PC-9 (cell line): ENCODE measurements at regions not wholly inside any gene's neighbourhood (a gene's known extent, or its start where the extent isn't known, plus 50 kb on each side); places are given as distances from the start of the nearest gene placed in this dataset.

Source experiments
- BruUV-seq: library from RNA; stranded (reverse); fragments of 400-500 nt; replicated peaks from 2 replicates; lab custom pipeline; 2021; lab: Mats Ljungman, UMichigan
- CTCF ChIA-PET: fragments of 300-600 bp; sonication (Branson Sonifier 250); formaldehyde crosslinking; loops from one replicate; lab custom pipeline; 2022; ENCODE audit warnings: antibody characterized with exemption; lab: Charles Lee
- POLR2A ChIA-PET: fragments of 300-600 bp; sonication (Branson Sonifier 250); formaldehyde crosslinking; loops from one replicate; lab custom pipeline; 2022; ENCODE audit warnings: antibody characterized with exemption; ENCODE audit not compliant: unreplicated experiment; lab: Charles Lee
- DNase-seq, 2 experiments: peaks; one replicate each; pipeline versions ENCODE4 v3.0.0 to v3.0.0-alpha.2; 2015 to 2022; ENCODE audit warnings: mixed read lengths in 1 of 2
- H2AFZ ChIP-seq: fragments of 200-600 bp; sonication (generic); 2 replicates; pipeline ENCODE4 v1.8.1; 2017; ENCODE audit warnings: antibody characterized with exemption
- H3F3A ChIP-seq: fragments of 200-600 bp; sonication (generic); 2 replicates; pipeline ENCODE4 v1.8.1; 2017; ENCODE audit warnings: antibody characterized with exemption, mild to moderate bottlenecking, low read depth; ENCODE audit not compliant: insufficient read depth
- H3K27ac ChIP-seq: fragments of 200-600 bp; sonication (generic); 2 replicates; pipeline ENCODE4 v1.6.1; 2016; ENCODE audit warnings: mixed run types
- H3K27me3 ChIP-seq: fragments of 200-600 bp; sonication (generic); 2 replicates; pipeline ENCODE4 v1.6.1; 2016; ENCODE audit warnings: low read depth, mixed run types; ENCODE audit not compliant: insufficient read depth
- H3K36me3 ChIP-seq: fragments of 200-600 bp; sonication (generic); 2 replicates; pipeline ENCODE4 v1.6.1; 2016; ENCODE audit warnings: low read depth, mixed run types
- H3K4me1 ChIP-seq: fragments of 200-600 bp; sonication (generic); replicated peaks from 2 replicates; pipeline ENCODE4 v1.6.1; 2016; ENCODE audit warnings: mixed run types; ENCODE audit not compliant: insufficient read depth
- H3K4me2 ChIP-seq: fragments of 200-600 bp; sonication (generic); 2 replicates; pipeline ENCODE4 v1.6.1; 2017; ENCODE audit warnings: mixed run types
- H3K4me3 ChIP-seq: fragments of 200-600 bp; sonication (generic); 2 replicates; pipeline ENCODE4 v1.6.1; 2016; ENCODE audit warnings: mixed run types
- H3K79me2 ChIP-seq: fragments of 200-600 bp; sonication (generic); 2 replicates; pipeline ENCODE4 v1.6.1; 2017; ENCODE audit warnings: low read depth, mixed run types
- H3K9me2 ChIP-seq: fragments of 200-600 bp; sonication (generic); 2 replicates; pipeline ENCODE4 v1.8.1; 2017; ENCODE audit warnings: mild to moderate bottlenecking; ENCODE audit not compliant: insufficient read depth
- H3K9me3 ChIP-seq: fragments of 200-600 bp; sonication (generic); 2 replicates; pipeline ENCODE4 v1.8.1; 2016; ENCODE audit warnings: low read depth; ENCODE audit not compliant: insufficient read depth
- H4K20me1 ChIP-seq: fragments of 200-600 bp; sonication (generic); 2 replicates; pipeline ENCODE4 v1.8.1; 2017; ENCODE audit not compliant: insufficient read depth
- EZH2 ChIP-seq: fragments of 200-600 bp; sonication (generic); IDR thresholded peaks from 2 replicates; pipeline ENCODE4 v1.8.0; 2017; ENCODE audit warnings: antibody characterized with exemption, low read depth
- intact Hi-C: fragments of 100-400 bp; cut with micrococcal nuclease; formaldehyde crosslinking; loops from one replicate; pipeline ENCODE4 v1.10.0; 2022; ENCODE audit not compliant: unreplicated experiment
- TF ChIP-seq, protein P1 (sequence below): fragments of 200-600 bp; sonication (generic); conservative IDR thresholded peaks from 2 replicates; pipeline ENCODE4 v1.6.1; 2017; ENCODE audit warnings: mixed run types, antibody characterized with exemption, mild to moderate bottlenecking, moderate library complexity

DNA sequence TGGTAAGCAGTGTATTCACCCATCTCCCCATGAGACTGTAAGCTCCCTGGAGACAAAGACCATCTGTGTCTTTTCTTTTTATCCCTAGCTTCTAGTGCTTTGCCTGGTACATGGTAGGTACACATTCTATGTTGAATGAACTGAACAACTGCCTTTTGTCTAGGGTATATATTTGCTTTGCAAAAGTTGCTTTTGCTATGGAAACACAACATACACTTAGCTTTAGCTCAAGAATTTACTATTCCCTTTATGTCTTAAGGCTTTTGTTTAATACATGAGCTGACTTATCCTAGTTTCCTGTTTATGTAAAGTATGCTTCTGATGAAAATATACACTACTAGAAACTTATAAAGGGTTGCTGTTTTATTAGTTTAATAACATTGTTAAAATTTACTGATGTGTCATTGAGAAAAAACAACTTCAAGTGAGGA, 198.2 kb downstream of the PRL start:
- CTCF ChIA-PET, result interaction anchor here (0.6 kb wide), 1 partner anchor 1381 kb away, joined by 3 read pairs; no protein-coding TSS in a partner anchor
- DNase-seq, result no peak
- intact Hi-C loops, result no loop called here
- Histone ChIP-seq H3K27ac (no peak overlapping the region), H3K27me3 (no peaks in the 10 kb centered on the region), H3K9me3 (0 out of 2 replicates have a peak, but pooled peaks cover 4% of the 10 kb centered on the region), H3K79me2 (no peaks in the 10 kb centered on the region), H3F3A (no peaks in the 10 kb centered on the region), H2AFZ (no peak overlapping the region), H3K36me3 (no peaks in the 10 kb centered on the region), H3K9me2 (no peaks in the 10 kb centered on the region), H3K4me3 (no peak overlapping the region), H4K20me1 (no peaks in the 10 kb centered on the region), H3K4me1 (no peaks in the 10 kb centered on the region), H3K4me2 (no peak overlapping the region)
- POLR2A ChIA-PET, result interaction anchor here (0.6 kb wide), 1 partner anchor 1893 kb away, joined by 14 read pairs; no protein-coding TSS in a partner anchor
- TF ChIP-seq EZH2, result no peak
- TF ChIP-seq, protein P1, sequence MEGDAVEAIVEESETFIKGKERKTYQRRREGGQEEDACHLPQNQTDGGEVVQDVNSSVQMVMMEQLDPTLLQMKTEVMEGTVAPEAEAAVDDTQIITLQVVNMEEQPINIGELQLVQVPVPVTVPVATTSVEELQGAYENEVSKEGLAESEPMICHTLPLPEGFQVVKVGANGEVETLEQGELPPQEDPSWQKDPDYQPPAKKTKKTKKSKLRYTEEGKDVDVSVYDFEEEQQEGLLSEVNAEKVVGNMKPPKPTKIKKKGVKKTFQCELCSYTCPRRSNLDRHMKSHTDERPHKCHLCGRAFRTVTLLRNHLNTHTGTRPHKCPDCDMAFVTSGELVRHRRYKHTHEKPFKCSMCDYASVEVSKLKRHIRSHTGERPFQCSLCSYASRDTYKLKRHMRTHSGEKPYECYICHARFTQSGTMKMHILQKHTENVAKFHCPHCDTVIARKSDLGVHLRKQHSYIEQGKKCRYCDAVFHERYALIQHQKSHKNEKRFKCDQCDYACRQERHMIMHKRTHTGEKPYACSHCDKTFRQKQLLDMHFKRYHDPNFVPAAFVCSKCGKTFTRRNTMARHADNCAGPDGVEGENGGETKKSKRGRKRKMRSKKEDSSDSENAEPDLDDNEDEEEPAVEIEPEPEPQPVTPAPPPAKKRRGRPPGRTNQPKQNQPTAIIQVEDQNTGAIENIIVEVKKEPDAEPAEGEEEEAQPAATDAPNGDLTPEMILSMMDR, result no peak
- BruUV-seq, result no TSS peak

DNA sequence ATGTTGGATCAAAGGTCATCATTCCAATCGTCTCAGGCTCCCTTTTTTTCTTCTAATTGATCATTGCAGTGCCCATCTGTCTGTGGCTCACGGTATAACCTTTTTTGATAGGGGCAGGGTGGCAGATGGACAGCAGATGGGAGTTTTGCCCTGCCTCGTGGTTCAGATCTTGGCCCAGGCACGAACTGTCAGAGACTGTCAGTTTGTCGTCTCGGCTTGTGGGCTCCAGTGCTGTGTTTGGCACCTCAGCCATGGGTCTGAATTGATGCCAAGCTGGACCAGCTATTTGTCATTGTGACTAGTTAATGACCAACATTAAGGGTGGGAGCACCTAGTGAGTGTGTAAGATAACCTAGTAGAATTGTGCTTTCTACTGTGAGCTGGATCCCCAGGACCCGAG, 197.6 kb downstream of the PRL start:
- Histone ChIP-seq H3K27me3 (no peaks in the 10 kb centered on the region), H3K36me3 (no peaks in the 10 kb centered on the region), H3K9me3 (0 out of 2 replicates have a peak, but pooled peaks cover 4% of the 10 kb centered on the region), H3K4me2 (no peak overlapping the region), H3F3A (no peaks in the 10 kb centered on the region), H3K9me2 (no peaks in the 10 kb centered on the region), H3K4me3 (no peak overlapping the region), H4K20me1 (no peaks in the 10 kb centered on the region), H3K4me1 (no peaks in the 10 kb centered on the region), H3K27ac (no peak overlapping the region), H2AFZ (0 out of 2 replicates have a peak overlapping the region, but pooled peaks have one; percentile 59), H3K79me2 (no peaks in the 10 kb centered on the region)
- BruUV-seq, result no TSS peak
- no peak for TF ChIP-seq EZH2
- TF ChIP-seq, protein P1, result no peak
- ChIA-PET CTCF (interaction anchor here (0.6 kb wide), 1 partner anchor 1382 kb away, joined by 3 read pairs; no protein-coding TSS in a partner anchor), POLR2A (interaction anchor here (0.6 kb wide), 1 partner anchor 1893 kb away, joined by 14 read pairs; no protein-coding TSS in a partner anchor)
- DNase-seq, result no peak
- intact Hi-C loops, result no loop called here

DNA sequence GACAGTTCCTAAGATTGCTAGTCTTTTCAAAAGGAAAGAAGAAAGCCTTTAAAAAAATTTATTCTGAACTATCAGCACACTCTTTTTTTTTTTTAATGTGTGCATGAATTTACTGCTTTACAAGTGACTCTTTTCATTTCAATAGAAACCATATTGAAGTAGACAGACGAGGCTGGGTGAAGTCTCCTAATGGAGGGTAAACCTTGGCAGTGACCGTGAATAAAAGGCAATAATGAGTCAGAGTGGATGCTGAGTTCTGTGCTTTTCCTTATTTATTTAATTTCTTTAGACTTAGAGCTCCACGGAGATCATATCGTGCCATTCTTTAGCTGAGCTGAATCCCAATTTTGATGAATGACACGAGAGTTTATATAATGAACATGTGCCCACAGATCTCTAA, 196.9 kb downstream of the PRL start:
- ChIA-PET CTCF (no interaction called here), POLR2A (no interaction called here)
- Histone ChIP-seq H3K36me3 (no peaks in the 10 kb centered on the region), H3K4me1 (no peaks in the 10 kb centered on the region), H3K27ac (no peak overlapping the region), H3K4me3 (no peak overlapping the region), H3F3A (no peaks in the 10 kb centered on the region), H2AFZ (no peak overlapping the region), H4K20me1 (no peaks in the 10 kb centered on the region), H3K79me2 (no peaks in the 10 kb centered on the region), H3K27me3 (no peaks in the 10 kb centered on the region), H3K9me2 (no peaks in the 10 kb centered on the region), H3K9me3 (0 out of 2 replicates have a peak, but pooled peaks cover 4% of the 10 kb centered on the region), H3K4me2 (no peak overlapping the region)
- BruUV-seq, result no TSS peak
- DNase-seq, result no peak
- no peak for TF ChIP-seq EZH2
- TF ChIP-seq, protein P1, result no peak
- intact Hi-C loops, result no loop called here
